ENCODE measurements at regions not wholly inside any gene's neighbourhood (a gene's known extent, or its start where the extent isn't known, plus 50 kb on each side); places are given as distances from the start of the nearest gene placed in this dataset.

- H3K9ac ChIP-seq (ENCODE audit: low read length): no peak overlapping the region
- no peak for DNase-seq
- no peaks in the 10 kb centered on the region for H3K9me3 ChIP-seq (ENCODE audit: low read length)
- no peaks in the 10 kb centered on the region for H3K9me2 ChIP-seq (replicated peaks; ENCODE audit: insufficient read depth, low read length)
- H3K36me3 ChIP-seq (ENCODE audit: insufficient read depth, low read length): no peaks in the 10 kb centered on the region
- no peaks in the 10 kb centered on the region for H3K4me1 ChIP-seq (ENCODE audit: low read length)
- H2AFZ ChIP-seq (ENCODE audit: low read length): no peak overlapping the region
- H3K27me3 ChIP-seq (ENCODE audit: low read length): no peaks in the 10 kb centered on the region
- H3K4me3 ChIP-seq (ENCODE audit: low read length): no peak overlapping the region
- H3K79me2 ChIP-seq (ENCODE audit: low read length): no peaks in the 10 kb centered on the region
- H3K27ac ChIP-seq (ENCODE audit: low read length): no peak overlapping the region
- H3K4me2 ChIP-seq (ENCODE audit: low read depth, low read length, poor library complexity, severe bottlenecking): no peak overlapping the region
- no peaks in the 10 kb centered on the region for H4K20me1 ChIP-seq (ENCODE audit: insufficient read depth, low read depth, low read length)
These were observed 49.9 kb downstream of the CHRM3 start for GRCh38 chr1:239436286-239436685.

GRCh38 chr1:239437822-239438221 lies 51.5 kb downstream of the CHRM3 start:
- no peak overlapping the region for H2AFZ ChIP-seq (ENCODE audit: low read length)
- H3K9me2 ChIP-seq (replicated peaks; ENCODE audit: insufficient read depth, low read length): no peaks in the 10 kb centered on the region
- H3K4me3 ChIP-seq (ENCODE audit: low read length): no peak overlapping the region
- H3K79me2 ChIP-seq (ENCODE audit: low read length): no peaks in the 10 kb centered on the region
- no peaks in the 10 kb centered on the region; the same call in 1 of the 2 replicates for H3K9me3 ChIP-seq (ENCODE audit: low read length)
- H3K36me3 ChIP-seq (ENCODE audit: insufficient read depth, low read length): no peaks in the 10 kb centered on the region
- DNase-seq: no peak
- no peak overlapping the region for H3K27ac ChIP-seq (ENCODE audit: low read length)
- no peaks in the 10 kb centered on the region for H3K27me3 ChIP-seq (ENCODE audit: low read length)
- no peak overlapping the region for H3K4me2 ChIP-seq (ENCODE audit: low read depth, low read length, poor library complexity, severe bottlenecking)
- H4K20me1 ChIP-seq (ENCODE audit: insufficient read depth, low read depth, low read length): no peaks in the 10 kb centered on the region
- H3K4me1 ChIP-seq (ENCODE audit: low read length): no peaks in the 10 kb centered on the region
- no peak overlapping the region for H3K9ac ChIP-seq (ENCODE audit: low read length)

GRCh38 chr1:239438891-239439290 lies 52.5 kb downstream of the CHRM3 start:
- Histone ChIP-seq H3K79me2 (ENCODE audit: low read length) (no peaks in the 10 kb centered on the region), H3K4me2 (ENCODE audit: low read depth, low read length, poor library complexity, severe bottlenecking) (no peak overlapping the region)

GRCh38 chr1:239443361-239443760 lies 57.0 kb downstream of the CHRM3 start:
- Histone ChIP-seq H3K4me3 (ENCODE audit: low read length) (no peak overlapping the region), H3K9ac (ENCODE audit: low read length) (no peak overlapping the region), H3K27me3 (ENCODE audit: low read length) (no peaks in the 10 kb centered on the region), H3K79me2 (ENCODE audit: low read length) (no peaks in the 10 kb centered on the region), H3K9me2 (replicated peaks; ENCODE audit: insufficient read depth, low read length) (no peaks in the 10 kb centered on the region), H3K9me3 (ENCODE audit: low read length) (peaks cover 5% of the 10 kb centered on the region; the same call in 1 of the 2 replicates), H4K20me1 (ENCODE audit: insufficient read depth, low read depth, low read length) (no peaks in the 10 kb centered on the region), H3K4me1 (ENCODE audit: low read length) (no peaks in the 10 kb centered on the region), H3K4me2 (ENCODE audit: low read depth, low read length, poor library complexity, severe bottlenecking) (no peak overlapping the region), H3K36me3 (ENCODE audit: insufficient read depth, low read length) (no peaks in the 10 kb centered on the region), H2AFZ (ENCODE audit: low read length) (no peak overlapping the region), H3K27ac (ENCODE audit: low read length) (no peak overlapping the region)
- DNase-seq: no peak

More at GRCh38 chr1:239438891-239439290, 52.5 kb downstream of the CHRM3 start:
- DNase-seq: no peak
- Histone ChIP-seq H3K27me3 (ENCODE audit: low read length) (no peaks in the 10 kb centered on the region), H3K9me2 (replicated peaks; ENCODE audit: insufficient read depth, low read length) (no peaks in the 10 kb centered on the region), H3K4me3 (ENCODE audit: low read length) (no peak overlapping the region), H3K9me3 (ENCODE audit: low read length) (no peaks in the 10 kb centered on the region; the same call in 1 of the 2 replicates), H4K20me1 (ENCODE audit: insufficient read depth, low read depth, low read length) (no peaks in the 10 kb centered on the region), H3K9ac (ENCODE audit: low read length) (no peak overlapping the region), H2AFZ (ENCODE audit: low read length) (no peak overlapping the region), H3K27ac (ENCODE audit: low read length) (no peak overlapping the region), H3K4me1 (ENCODE audit: low read length) (no peaks in the 10 kb centered on the region), H3K36me3 (ENCODE audit: insufficient read depth, low read length) (no peaks in the 10 kb centered on the region)

GRCh38 chr1:239446611-239447010 lies 60.2 kb downstream of the CHRM3 start:
- Histone ChIP-seq H3K4me1 (ENCODE audit: low read length) (no peaks in the 10 kb centered on the region), H3K27ac (ENCODE audit: low read length) (no peak overlapping the region)

GRCh38 chr1:239448911-239449310 lies 62.5 kb downstream of the CHRM3 start:
- H3K4me1 ChIP-seq (ENCODE audit: low read length): no peaks in the 10 kb centered on the region
- H2AFZ ChIP-seq (ENCODE audit: low read length): no peak overlapping the region
- no peak overlapping the region for H3K27ac ChIP-seq (ENCODE audit: low read length)
- H3K36me3 ChIP-seq (ENCODE audit: insufficient read depth, low read length): no peaks in the 10 kb centered on the region
- no peaks in the 10 kb centered on the region for H3K9me2 ChIP-seq (replicated peaks; ENCODE audit: insufficient read depth, low read length)
- H3K4me2 ChIP-seq (ENCODE audit: low read depth, low read length, poor library complexity, severe bottlenecking): no peak overlapping the region
- H3K79me2 ChIP-seq (ENCODE audit: low read length): no peaks in the 10 kb centered on the region
- no peaks in the 10 kb centered on the region for H4K20me1 ChIP-seq (ENCODE audit: insufficient read depth, low read depth, low read length)
- H3K27me3 ChIP-seq (ENCODE audit: low read length): no peaks in the 10 kb centered on the region
- peaks cover 9% of the 10 kb centered on the region; the same call in 1 of the 2 replicates for H3K9me3 ChIP-seq (ENCODE audit: low read length)
- H3K9ac ChIP-seq (ENCODE audit: low read length): no peak overlapping the region
- DNase-seq: no peak
- no peak overlapping the region for H3K4me3 ChIP-seq (ENCODE audit: low read length)

More at GRCh38 chr1:239446611-239447010, 60.2 kb downstream of the CHRM3 start:
- no peaks in the 10 kb centered on the region for H3K36me3 ChIP-seq (ENCODE audit: insufficient read depth, low read length)
- peaks cover 5% of the 10 kb centered on the region; the same call in 1 of the 2 replicates for H3K9me3 ChIP-seq (ENCODE audit: low read length)
- no peaks in the 10 kb centered on the region for H4K20me1 ChIP-seq (ENCODE audit: insufficient read depth, low read depth, low read length)
- H3K79me2 ChIP-seq (ENCODE audit: low read length): no peaks in the 10 kb centered on the region
- no peak overlapping the region for H3K4me2 ChIP-seq (ENCODE audit: low read depth, low read length, poor library complexity, severe bottlenecking)
- no peak for DNase-seq
- H3K9me2 ChIP-seq (replicated peaks; ENCODE audit: insufficient read depth, low read length): no peaks in the 10 kb centered on the region
- H2AFZ ChIP-seq (ENCODE audit: low read length): no peak overlapping the region
- H3K4me3 ChIP-seq (ENCODE audit: low read length): no peak overlapping the region
- no peak overlapping the region for H3K9ac ChIP-seq (ENCODE audit: low read length)
- no peaks in the 10 kb centered on the region for H3K27me3 ChIP-seq (ENCODE audit: low read length)

GRCh38 chr1:239455743-239456142 lies 69.4 kb downstream of the CHRM3 start:
- H3K27me3 ChIP-seq (ENCODE audit: low read length): no peaks in the 10 kb centered on the region
- no peak overlapping the region for H3K9ac ChIP-seq (ENCODE audit: low read length)
- no peak overlapping the region for H3K27ac ChIP-seq (ENCODE audit: low read length)
- no peaks in the 10 kb centered on the region for H3K9me2 ChIP-seq (replicated peaks; ENCODE audit: insufficient read depth, low read length)
- no peaks in the 10 kb centered on the region for H3K36me3 ChIP-seq (ENCODE audit: insufficient read depth, low read length)
- H3K9me3 ChIP-seq (ENCODE audit: low read length): peaks cover 13% of the 10 kb centered on the region; the same call in 1 of the 2 replicates
- no peak overlapping the region for H3K4me2 ChIP-seq (ENCODE audit: low read depth, low read length, poor library complexity, severe bottlenecking)
- DNase-seq: no peak
- H3K79me2 ChIP-seq (ENCODE audit: low read length): no peaks in the 10 kb centered on the region
- no peaks in the 10 kb centered on the region for H4K20me1 ChIP-seq (ENCODE audit: insufficient read depth, low read depth, low read length)
- H3K4me3 ChIP-seq (ENCODE audit: low read length): no peak overlapping the region
- H3K4me1 ChIP-seq (ENCODE audit: low read length): no peaks in the 10 kb centered on the region
- no peak overlapping the region for H2AFZ ChIP-seq (ENCODE audit: low read length)

- H3K9me3 ChIP-seq (ENCODE audit: low read length): peaks cover 15% of the 10 kb centered on the region; the same call in 1 of the 2 replicates
- no peaks in the 10 kb centered on the region for H3K4me1 ChIP-seq (ENCODE audit: low read length)
- H3K4me3 ChIP-seq (ENCODE audit: low read length): no peak overlapping the region
- no peak for DNase-seq
- H3K27ac ChIP-seq (ENCODE audit: low read length): no peak overlapping the region
- H4K20me1 ChIP-seq (ENCODE audit: insufficient read depth, low read depth, low read length): no peaks in the 10 kb centered on the region
- H3K27me3 ChIP-seq (ENCODE audit: low read length): no peaks in the 10 kb centered on the region
- no peaks in the 10 kb centered on the region for H3K9me2 ChIP-seq (replicated peaks; ENCODE audit: insufficient read depth, low read length)
- H2AFZ ChIP-seq (ENCODE audit: low read length): no peak overlapping the region
- no peaks in the 10 kb centered on the region for H3K36me3 ChIP-seq (ENCODE audit: insufficient read depth, low read length)
- H3K79me2 ChIP-seq (ENCODE audit: low read length): no peaks in the 10 kb centered on the region
- H3K4me2 ChIP-seq (ENCODE audit: low read depth, low read length, poor library complexity, severe bottlenecking): no peak overlapping the region
- H3K9ac ChIP-seq (ENCODE audit: low read length): no peak overlapping the region
These were observed 70.4 kb downstream of the CHRM3 start for GRCh38 chr1:239456788-239457187.
